ENCODE measurements at regions not wholly inside any gene's neighbourhood (a gene's known extent, or its start where the extent isn't known, plus 50 kb on each side); places are given as distances from the start of the nearest gene placed in this dataset.
"Not testable (repeated sequence)": the region's sequence is repeated elsewhere in the genome, so short reads cannot be mapped to it uniquely, and the experiment has no call there.

DNA sequence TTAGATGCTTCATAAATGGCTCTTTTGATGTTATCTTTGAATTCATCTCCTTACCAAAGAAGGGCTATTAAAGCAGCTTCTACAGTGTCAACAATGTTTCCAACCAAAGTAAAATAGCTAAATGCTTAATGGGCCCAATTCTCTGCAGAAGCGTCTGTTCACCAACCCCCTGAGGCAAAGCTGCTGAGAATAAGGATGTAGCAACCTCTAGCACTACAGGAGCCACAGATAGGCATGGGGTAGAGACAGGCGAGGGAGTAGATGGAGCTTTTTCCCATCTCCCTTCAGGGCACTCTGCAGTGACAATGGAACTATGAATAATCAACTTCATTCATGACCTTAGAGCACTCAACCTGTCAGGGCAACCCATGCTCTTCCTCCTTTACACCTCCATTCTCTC, 134.1 kb downstream of the FZD1 start:
- no peak for DNase-seq (ENCODE audit: low read depth)

DNA sequence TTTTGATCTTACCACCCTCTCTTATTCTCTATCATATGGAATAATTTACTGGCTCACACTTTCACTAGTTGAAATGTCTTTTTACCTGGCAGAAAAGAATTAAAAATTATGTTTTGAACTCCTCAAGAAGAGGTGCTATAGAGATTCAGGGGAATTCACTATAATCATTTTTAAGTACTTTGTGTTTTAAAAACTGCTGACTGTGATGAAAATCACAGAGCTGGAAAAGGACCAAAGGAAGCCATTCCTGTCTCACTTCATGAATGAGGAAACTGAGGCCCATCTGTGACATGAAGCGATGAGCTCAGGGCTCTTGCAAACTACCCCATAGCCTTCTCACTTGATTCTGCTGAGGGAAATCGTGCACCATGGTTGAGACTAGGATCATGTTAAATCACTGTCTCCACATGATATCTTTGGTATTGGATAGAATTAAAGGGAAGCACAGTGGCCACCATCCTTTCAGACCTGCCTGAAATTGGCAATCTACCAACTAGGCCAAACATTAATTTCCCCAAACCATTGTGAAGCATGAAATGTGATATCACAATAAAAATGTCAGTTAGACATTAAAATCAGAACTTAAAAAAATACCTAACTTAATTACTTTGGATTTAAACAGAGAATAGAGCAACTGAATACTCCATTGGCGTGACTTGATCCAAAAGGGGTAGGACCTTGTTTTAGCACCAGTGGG, 141.0 kb downstream of the FZD1 start:
- DNase-seq (ENCODE audit: low read depth): no peak

DNA sequence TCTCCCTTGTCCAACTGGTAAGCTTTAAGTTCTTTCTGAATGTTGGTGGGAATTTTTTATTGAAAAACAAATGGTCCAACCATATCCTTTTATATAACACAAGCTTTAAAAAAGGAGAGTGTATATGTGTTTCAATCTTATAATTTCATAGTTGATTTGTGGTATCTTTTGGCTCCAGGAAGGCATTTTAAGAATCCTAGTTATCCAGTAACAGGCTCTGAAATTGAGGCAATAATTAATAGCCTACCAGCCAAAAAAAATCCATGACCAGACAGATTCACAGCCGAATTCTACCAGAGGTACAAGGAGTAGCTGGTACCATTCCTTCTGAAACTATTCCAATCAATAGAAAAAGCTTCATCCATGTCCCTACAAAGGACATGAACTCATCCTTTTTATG, 141.6 kb downstream of the FZD1 start:
- DNase-seq (ENCODE audit: low read depth): not testable (repeated sequence)

DNA sequence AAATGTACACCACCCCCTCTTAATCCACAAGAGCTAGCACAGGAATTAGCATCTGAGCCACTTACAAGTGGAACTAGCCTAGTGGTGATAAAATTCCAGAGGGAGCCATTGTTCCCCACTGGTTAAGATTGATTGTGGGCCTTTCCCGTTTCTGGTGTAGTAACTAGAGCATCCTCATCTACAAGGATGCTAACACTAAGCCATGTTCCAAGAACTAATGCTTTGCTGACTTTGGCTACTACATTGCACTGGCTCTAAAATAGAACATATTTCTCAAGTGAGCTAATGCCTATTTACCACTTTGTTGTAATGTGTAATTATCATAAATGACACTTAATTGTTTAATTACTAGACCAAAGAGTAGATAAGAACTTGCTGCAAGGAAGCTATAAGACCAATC, 143.7 kb downstream of the FZD1 start:
- DNase-seq (ENCODE audit: low read depth): no peak

DNA sequence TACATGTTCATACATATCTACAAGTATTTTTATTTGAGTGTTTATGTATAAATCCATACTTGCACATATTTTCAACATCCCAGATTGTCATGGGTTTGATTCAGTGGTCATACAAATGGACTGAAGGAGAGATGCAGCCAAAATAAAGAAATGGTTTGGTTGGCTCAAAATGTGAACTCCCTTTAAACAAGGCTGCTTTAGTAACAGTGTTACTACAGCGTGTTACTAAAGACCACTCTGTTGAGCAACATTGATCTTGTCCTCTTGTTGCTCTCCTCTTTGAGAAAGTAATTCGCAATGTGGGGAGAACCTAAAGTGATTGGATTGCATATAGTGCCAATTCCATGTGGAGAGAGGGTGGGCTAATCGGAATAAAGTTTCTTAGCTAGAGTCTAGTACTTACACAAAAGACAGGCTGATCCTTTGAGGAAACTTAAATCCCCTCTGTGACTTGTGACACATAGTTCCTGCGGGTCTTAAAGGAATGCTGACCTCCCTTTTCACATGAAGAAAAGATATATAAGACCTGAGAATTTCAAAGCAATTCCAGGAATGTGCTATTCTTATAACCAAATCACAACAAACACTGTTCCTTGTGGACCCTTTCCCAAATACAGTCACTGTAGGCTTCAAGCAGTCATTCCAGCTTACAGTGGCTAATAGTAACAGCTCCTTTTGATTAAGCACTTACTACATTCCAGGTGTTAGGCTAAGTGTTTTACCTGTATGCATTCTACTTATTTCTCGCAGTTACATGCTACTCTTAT, 144.3 kb downstream of the FZD1 start:
- DNase-seq (ENCODE audit: low read depth): no peak

DNA sequence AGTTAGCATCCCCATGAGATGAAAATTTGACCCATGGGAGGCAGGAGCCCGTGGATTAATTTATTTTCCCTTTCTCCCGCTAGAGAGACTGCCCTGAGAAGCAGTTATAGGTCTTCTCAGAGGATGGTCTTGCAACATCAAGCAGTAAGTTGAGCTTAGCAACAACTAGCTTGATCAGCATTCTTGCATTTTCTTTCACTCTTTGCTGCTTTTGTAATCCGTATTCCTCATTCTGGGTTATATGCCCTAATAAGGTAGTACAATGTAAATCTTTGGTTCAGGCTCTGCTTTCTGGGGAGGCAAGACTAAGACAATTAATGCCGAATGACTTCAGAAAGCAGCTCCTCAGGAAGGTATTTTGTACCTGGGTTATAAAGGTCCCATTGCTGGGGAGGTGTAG, 146.8 kb downstream of the FZD1 start:
- no peak for DNase-seq (ENCODE audit: low read depth)

DNA sequence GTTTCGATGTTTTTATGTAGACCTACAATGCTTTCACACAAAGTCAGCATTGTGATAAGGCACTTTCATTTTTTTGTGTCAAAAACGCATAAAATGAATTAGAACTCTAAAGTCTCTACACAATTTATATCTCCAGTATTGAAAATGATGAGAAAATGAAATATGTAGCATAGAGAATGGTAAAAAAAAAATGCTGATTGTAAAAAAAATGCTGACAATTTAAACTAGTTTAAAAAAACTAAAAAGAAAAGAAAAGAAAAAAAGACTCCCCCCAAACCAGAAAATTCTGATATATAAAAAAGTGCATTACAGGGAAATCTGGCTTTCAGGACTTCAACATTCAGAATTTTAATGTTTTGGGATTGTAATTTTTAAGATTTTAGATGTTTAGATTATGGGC, 148.1 kb downstream of the FZD1 start:
- no peak for DNase-seq (ENCODE audit: low read depth)

DNA sequence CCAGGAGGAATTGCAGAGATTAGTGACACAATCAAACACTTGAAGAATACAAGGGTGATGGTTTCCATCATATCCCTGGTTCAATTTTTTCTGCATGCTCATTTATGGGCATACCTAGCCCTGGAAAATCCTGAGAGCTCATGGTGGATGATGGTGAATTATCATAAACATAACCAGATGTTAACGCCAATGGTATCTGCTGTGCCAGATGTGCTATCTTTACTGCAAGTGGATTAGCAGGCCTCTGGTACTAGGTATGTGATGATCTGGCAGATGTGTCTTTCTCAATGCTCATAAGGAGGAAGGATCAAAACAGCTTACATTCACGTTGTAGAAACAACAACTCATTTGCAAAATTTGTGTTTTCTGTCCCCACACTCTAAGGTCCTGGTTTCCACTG, 150.5 kb downstream of the FZD1 start:
- DNase-seq (ENCODE audit: low read depth): no peak

DNA sequence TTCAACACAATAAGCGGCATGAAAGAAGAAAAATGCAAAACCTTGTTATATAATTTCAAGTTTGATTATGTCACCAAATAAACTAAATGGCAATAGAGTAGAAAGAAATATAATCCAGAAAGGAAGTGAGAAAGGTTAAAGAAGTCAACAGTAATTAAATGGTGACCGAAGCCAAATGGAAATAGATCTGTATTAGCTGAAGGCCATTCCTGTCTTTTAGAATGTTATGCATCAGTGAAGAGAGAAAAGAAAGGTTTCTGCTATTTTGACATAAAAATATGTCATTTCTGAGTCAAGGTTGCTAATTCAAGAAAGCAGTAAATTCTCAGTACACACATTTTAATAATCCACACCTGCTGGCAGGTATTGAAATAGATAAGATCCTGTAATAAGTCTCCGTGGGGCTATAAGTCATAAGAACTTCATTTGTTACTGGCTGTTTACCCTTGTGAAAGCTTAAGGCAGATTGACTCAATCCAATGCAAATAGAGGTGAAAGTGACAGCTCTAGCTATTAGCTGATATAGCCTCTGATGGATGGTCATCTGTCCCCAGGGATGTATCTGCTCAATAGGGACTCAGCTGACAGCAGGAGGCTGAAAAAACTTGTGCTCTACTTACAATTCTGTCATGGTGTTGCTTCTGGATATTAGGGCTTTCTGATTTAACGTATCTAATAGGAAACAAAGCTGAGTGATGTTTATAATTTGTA, 152.1 kb downstream of the FZD1 start:
- no peak for DNase-seq (ENCODE audit: low read depth)

DNA sequence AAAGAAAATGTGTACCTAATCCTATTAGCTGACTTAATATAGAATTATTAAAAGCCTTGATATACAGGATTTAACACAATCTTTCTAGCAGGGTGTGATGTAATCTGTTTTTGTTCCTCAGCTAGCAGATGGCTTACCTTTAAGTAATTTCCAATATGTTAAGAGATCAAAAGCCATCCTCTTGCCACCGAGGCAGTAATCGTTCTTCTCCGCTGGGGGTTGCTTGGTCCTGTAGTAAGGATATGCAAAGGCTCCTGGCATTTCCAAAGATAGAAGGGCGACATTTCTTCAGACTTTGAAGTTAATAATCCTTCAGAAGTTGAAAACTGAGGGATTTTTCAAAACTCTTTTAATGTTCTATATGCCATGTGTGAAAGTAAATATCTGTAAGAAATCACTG, 156.4 kb downstream of the FZD1 start:
- DNase-seq (ENCODE audit: low read depth): no peak

DNA sequence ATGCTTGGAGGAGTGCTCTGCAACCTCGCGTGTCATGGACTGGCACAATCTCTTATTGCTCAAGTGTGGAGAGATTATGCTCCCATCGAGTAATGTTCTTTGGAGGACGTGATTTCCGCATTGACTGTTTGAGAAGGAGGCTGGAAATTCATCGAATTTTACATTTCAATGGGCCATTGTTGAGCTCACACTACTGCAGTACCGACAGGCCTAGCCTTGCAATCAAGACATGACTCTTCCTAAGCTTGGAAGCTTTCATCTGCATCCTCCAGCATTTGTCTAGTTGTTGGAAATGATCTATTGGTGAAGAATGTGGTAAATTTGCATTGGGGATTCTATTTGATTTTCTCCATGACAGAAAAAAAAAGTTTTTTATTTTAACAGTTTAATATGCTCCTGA, 156.8 kb downstream of the FZD1 start:
- DNase-seq (ENCODE audit: low read depth): no peak

DNA sequence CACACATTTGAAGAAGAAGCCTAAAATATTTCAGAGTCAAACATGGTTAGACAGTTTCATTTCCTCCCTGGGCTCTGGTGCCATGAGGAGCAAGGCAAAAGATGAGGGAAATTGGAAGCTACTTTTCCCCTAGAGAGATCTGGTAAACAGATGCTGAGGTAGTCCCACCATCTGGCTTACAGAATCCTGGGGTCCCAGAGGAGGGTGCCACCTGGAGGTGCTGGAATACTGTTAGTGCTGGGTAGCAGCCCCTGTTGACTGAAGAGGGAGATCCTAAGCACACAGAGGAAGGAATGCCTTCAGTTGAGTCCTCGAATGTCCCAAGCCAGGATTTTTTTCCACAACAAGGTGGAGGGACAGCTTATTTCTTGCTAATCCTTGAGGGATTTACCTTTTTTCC, 160.1 kb downstream of the FZD1 start:
- DNase-seq (ENCODE audit: low read depth): no peak

DNA sequence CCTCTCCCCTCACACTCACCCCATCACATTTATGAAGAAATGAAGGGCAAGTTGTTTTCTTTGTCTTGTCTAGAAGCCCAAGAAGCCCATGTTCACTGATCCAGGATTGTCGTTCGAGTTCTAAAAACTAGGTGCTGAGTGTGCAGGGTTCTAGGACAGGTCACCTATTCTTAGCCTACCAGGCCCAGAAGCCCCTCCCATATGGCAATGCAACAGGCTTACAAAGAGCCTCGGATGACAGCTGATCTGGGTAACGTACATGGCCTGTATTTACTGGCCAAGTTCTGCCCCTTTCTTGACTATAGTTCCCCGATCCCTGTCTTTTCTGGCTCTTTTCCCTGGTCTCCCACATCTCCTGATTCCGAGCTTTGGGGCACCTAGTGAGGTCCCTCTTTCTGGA, 160.9 kb downstream of the FZD1 start:
- DNase-seq (ENCODE audit: low read depth): no peak

DNA sequence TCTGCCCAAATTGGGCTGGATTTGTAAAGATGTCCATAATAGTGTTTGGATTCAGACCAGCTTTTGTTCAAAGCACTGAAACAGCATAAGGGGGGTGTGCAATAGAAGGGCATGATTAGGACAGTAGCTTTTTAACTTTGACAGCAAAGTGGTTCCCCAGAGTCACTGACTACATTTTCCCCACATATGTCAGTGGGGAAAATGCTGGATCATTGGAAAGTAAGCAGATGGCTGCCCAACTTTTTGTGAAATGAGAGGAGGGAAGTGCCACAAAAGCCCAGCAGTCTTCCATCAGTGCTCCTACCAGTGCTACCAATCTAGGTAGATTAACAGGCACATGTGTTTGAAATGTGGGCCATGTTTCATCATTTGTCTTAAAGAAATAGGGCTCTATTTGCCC, 162.8 kb downstream of the FZD1 start:
- DNase-seq (ENCODE audit: low read depth): no peak

DNA sequence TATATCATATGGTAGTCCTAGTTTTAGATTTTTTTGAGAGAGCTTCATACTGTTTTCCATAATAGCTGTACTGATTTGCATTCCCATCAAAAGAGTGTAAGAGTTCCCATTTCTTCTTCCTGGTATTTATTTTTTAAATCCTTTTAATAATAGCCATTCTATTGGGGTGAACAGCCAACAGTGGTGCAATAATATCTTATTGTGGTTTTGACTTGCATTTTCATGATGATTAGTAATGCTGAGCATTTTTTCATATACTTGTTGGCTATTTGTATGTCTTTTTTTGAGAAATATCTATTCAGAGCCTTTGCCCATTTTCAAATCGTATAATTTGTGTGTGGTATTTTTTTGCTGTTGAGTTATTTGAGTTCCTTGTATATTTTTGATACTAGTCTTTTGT, 167.4 kb downstream of the FZD1 start:
- DNase-seq (ENCODE audit: low read depth): no peak

DNA sequence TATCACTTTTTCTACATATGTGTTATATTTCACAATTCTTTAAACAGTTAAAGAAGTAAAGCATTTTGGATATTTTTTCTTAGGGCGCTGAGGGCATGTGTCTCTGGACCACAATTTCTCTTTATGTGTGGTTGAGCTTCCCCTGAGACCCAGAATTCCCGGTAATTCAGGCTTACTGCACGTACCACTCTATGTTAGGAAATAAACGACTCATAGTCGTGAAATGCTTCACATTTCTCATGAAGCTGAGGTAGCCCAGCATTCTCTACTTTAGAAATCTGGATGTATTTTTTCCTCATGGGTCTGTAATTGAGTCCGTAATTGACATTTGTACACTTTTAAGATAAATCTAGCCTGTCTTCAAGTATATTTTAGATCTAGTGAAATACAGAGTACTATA, 170.6 kb downstream of the FZD1 start:
- no peak for DNase-seq (ENCODE audit: low read depth)

DNA sequence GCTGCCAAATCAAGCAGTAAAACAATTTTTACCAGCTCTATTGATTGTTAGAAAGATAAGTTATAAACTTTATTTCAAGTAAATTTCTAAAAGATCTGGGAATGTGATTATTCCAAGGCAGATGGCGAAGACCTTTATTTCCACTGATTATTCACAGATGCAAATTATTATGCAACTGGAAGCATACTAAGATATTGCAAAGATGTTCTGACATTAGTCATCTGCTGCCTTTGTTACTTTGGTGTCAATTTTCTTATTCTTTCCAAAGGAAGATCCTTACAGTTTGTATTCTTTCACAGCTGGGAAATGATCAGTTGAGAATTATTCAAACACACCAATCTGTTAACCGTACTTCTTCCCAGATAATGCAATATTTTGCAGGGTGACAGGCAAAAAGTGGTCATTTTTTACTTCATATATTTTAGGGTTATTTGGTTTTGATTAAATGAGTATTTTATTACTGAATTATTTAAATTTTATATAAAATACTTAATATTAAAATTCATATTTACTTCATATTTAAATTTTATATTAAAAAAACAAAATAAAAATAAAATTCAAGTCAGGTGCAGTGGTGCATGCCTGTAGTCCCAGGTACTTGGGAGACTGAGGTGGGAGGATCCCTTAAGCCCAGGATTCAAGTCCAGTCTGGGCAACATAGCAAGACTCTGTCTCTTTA, 171.3 kb downstream of the FZD1 start:
- no peak for DNase-seq (ENCODE audit: low read depth)

DNA sequence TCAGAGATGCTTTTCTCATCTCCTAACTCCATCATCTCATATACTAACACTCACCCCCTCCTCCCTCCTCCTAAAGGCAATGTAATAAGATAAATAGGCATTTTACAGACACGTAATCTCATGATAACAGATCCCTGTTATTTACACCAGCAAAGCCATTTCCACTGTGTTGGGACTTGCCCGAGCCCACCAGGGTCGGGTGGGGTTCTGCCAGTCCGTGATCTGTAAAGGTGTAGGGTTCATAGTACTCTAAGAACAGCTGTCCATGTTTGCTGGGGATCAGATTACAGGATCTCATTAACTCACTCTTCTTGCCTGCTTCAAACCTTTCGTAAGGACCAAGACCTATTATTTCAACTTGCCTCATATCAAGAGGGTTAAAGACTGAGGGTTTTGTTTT, 172.4 kb downstream of the FZD1 start:
- DNase-seq (ENCODE audit: low read depth): no peak

DNA sequence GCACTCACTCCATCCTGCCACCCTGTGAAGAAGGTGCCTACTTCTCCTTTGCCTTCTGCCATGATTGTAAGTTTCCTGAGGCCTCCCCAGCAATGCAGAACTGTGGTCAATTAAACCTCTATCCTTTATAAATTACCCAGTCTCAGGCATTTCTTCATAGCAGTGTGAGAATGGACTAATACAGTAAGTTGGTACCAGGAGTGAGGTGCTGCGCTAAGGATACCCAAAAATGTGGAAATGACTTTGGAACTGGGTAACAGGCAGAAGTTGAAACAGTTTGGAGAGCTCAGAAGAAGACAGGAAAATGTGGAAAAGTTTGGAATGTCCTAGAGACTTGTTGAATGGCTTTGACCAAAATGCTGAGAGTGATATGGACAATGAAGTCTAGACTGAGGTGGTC, 176.0 kb downstream of the FZD1 start:
- DNase-seq (ENCODE audit: low read depth): not testable (repeated sequence)

DNA sequence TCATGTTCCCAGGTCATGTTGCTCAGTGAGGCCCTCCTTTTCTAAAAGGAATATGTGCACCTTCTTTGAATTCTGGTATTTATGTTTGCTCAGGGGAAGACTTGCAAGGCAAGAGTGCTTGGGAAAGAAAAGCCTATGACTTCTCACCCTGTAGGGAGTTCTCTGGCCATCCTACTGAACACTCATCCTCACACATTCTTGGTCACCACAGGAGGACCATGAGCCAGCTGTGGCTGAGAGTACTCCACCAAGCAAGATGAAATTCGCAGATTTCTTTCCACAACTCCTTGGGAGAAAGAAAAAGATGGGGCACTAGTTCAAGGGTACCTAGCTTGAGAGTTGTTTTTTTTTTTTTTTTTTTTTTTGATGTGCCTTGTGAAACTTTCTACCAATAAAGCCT, 179.6 kb downstream of the FZD1 start:
- no peak for DNase-seq (ENCODE audit: low read depth)

DNA sequence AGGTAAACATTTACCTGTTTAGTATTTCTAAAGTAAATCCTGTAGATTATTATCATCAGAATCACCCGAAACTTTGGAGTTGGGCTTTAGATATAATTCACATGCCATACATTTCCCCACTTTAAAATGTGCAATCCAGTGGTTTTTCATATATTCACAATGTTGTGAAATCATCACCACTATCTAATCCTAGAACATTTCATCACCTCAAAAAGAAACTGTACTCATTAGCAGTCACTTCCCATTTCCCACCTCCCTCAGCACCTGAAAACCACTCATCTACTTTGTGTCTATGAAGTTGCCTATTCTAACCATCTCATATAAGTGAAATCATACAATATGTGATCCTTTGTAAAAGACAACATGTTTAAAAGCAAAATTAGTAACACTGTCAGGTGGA, 182.6 kb downstream of the FZD1 start:
- DNase-seq (ENCODE audit: low read depth): no peak

DNA sequence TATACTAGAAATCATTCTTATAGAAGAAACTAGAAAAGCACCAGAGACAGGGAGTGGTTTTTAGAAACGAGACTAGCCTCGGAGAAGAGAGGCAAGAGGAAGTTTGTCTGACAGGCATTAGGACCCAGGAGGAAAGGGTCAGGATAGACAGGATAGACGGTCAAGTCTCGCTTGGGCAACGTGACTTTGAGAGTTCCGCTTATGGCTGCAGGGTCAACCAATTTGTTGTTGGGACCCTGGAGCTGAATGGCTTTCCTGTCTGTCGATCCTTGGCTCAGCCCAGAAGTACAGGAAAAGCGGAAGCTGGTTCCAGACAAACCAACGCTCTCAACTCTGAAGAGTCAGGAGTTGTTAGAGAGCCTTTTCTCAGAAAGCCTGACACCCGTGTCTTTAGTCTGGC, 191.2 kb downstream of the FZD1 start:
- no peak for DNase-seq (ENCODE audit: low read depth)

DNA sequence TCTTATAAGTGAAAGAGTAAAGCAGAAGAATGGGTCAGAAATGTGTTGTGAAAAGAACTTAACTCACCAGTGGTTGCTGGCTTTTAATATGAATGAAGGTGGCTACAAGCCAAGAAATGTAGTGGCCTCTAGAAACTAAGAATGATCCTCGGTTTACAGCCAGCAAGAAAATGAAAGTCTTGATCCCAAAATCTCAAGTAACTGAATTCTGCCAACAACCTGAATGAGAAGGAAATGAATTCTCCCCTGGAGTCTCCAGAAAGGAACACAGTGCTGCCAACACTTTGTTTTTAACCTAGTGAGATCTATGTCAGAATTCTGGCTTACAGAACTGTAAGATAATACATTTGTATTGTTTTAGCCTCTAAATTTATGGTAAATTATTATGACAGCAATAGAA, 193.0 kb downstream of the FZD1 start:
- DNase-seq (ENCODE audit: low read depth): no peak

Measured in forelimb muscle (tissue), 1 donor.